Neural progenitor cell (in vitro differentiated cells): ENCODE measurements at regions not wholly inside any gene's neighbourhood (a gene's known extent, or its start where the extent isn't known, plus 50 kb on each side); places are given as distances from the start of the nearest gene placed in this dataset.

Source experiments
- DNase-seq: peaks from one replicate; pipeline ENCODE4 v3.0.0-alpha.2; 2016; ENCODE audit warnings: low spot score
- H2AFZ ChIP-seq: fragments of 200-600 bp; sonication (generic); replicated peaks from 2 replicates; pipeline ENCODE4 v1.6.1; 2016; ENCODE audit warnings: antibody characterized with exemption
- H3F3A ChIP-seq: fragments of 200-600 bp; sonication (generic); 2 replicates; pipeline ENCODE4 v1.6.1; 2016; ENCODE audit warnings: antibody characterized with exemption, low read depth
- H3K27ac ChIP-seq: fragments of 200-600 bp; sonication (generic); 2 replicates; pipeline ENCODE4 v1.5.1; 2016; ENCODE audit warnings: mild to moderate bottlenecking
- H3K27me3 ChIP-seq: fragments of 200-600 bp; sonication (generic); 2 replicates; pipeline ENCODE4 v1.6.1; 2016; ENCODE audit warnings: mild to moderate bottlenecking, moderate library complexity
- H3K36me3 ChIP-seq: fragments of 200-600 bp; sonication (generic); 2 replicates; pipeline ENCODE4 v1.5.1; 2016
- H3K4me1 ChIP-seq: fragments of 200-600 bp; sonication (generic); 2 replicates; pipeline ENCODE4 v1.6.1; 2016; ENCODE audit warnings: mixed run types
- H3K4me2 ChIP-seq: fragments of 200-600 bp; sonication (generic); 2 replicates; pipeline ENCODE4 v1.6.1; 2016
- H3K4me3 ChIP-seq: fragments of 200-600 bp; sonication (generic); 2 replicates; pipeline ENCODE4 v1.5.1; 2016
- H3K79me2 ChIP-seq: fragments of 200-600 bp; sonication (generic); 2 replicates; pipeline ENCODE4 v1.6.1; 2016; ENCODE audit warnings: low read depth
- H3K9ac ChIP-seq: fragments of 200-600 bp; sonication (generic); 2 replicates; pipeline ENCODE4 v1.6.1; 2016
- H3K9me3 ChIP-seq: fragments of 200-600 bp; sonication (generic); 2 replicates; pipeline ENCODE4 v1.5.1; 2016; ENCODE audit warnings: low read depth
- H4K20me1 ChIP-seq: fragments of 200-600 bp; sonication (generic); 2 replicates; pipeline ENCODE4 v1.6.1; 2016; ENCODE audit warnings: low read depth
- H3K27ac Mint-ChIP-seq: 3 replicates; pipeline ENCODE4 v1.8.0; 2021; ENCODE audit warnings: mixed read lengths
- H3K27me3 Mint-ChIP-seq: 2 replicates; pipeline ENCODE4 v1.8.0; 2022; ENCODE audit warnings: low read depth, mild to moderate bottlenecking, inconsistent platforms, moderate library complexity, mixed read lengths; ENCODE audit not compliant: insufficient read depth
- H3K36me3 Mint-ChIP-seq: 3 replicates; pipeline ENCODE4 v1.8.0; 2021; ENCODE audit warnings: mixed read lengths
- H3K4me1 Mint-ChIP-seq: 3 replicates; pipeline ENCODE4 v1.8.0; 2021; ENCODE audit warnings: mixed read lengths
- H3K4me3 Mint-ChIP-seq: 3 replicates; pipeline ENCODE4 v1.8.0; 2021; ENCODE audit warnings: mild to moderate bottlenecking, moderate library complexity, mixed read lengths
- H3K9me3 Mint-ChIP-seq: 3 replicates; pipeline ENCODE4 v1.8.0; 2020; ENCODE audit warnings: mixed read lengths
- CTCF ChIP-seq: fragments of 200-600 bp; sonication (generic); IDR thresholded peaks from 2 replicates; pipeline ENCODE4 v1.5.1; 2017; ENCODE audit warnings: antibody characterized with exemption, mild to moderate bottlenecking
- EZH2 ChIP-seq: fragments of 200-600 bp; sonication (generic); IDR thresholded peaks from 2 replicates; pipeline ENCODE4 v1.6.1; 2017; ENCODE audit warnings: antibody characterized with exemption, mild to moderate bottlenecking, moderate library complexity
- EZH2phosphoT487 ChIP-seq: fragments of 200-600 bp; sonication (generic); IDR thresholded peaks from 2 replicates; pipeline ENCODE4 v1.6.1; 2017; ENCODE audit warnings: antibody characterized with exemption

DNA sequence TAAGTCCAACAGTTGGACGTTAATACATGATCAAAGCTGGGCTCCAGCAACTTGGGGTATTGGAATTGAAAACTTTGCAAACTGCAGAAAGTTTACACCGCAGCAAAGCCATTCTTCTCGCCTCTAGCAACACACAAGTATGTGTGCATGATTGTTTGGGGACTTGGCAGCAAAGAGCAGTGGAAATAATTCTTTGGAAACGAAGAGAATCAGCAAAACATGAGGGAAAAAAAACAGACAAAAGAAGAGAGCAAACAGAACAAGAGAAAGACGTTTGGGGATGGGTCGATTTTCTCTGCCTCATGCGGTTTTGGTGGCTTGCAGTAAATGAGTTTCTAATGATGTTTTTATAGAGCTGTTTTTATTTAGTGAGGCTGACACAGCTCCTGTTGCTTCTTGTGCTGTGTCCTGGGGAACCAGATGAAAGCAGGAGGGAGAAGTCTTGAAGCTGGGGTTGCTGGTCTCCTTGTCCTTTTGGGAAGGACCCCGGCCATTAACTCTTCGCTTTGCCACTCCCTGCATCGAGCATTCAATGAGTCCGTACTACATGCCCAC, 502.9 kb downstream of the GRIN2A start:
- H3K36me3 ChIP-seq, result no peaks in the 10 kb centered on the region
- H3K27me3 ChIP-seq, result no peaks in the 10 kb centered on the region
- H3K4me3 ChIP-seq, result no peak overlapping the region
- no peak for DNase-seq
- H3K27me3 Mint-ChIP-seq, result peaks cover 2% of the 10 kb centered on the region
- H3K27ac Mint-ChIP-seq, result no peak overlapping the region
- H3K4me2 ChIP-seq, result peak overlapping the region; percentile 33
- no peaks in the 10 kb centered on the region for H4K20me1 ChIP-seq
- peaks cover 4% of the 10 kb centered on the region for H3K9me3 ChIP-seq
- H3K36me3 Mint-ChIP-seq, result no peaks in the 10 kb centered on the region
- peaks cover 46% of the 10 kb centered on the region for H3F3A ChIP-seq
- H3K79me2 ChIP-seq, result no peaks in the 10 kb centered on the region
- H3K9me3 Mint-ChIP-seq, result peaks cover 4% of the 10 kb centered on the region
- peaks cover 33% of the 10 kb centered on the region for H3K4me1 Mint-ChIP-seq
- TF ChIP-seq EZH2phosphoT487 (no peak), CTCF (no peak), EZH2 (no peak)
- H3K4me1 ChIP-seq, result peaks cover 47% of the 10 kb centered on the region
- H2AFZ ChIP-seq, result peak overlapping the region; percentile 96
- H3K4me3 Mint-ChIP-seq, result no peak overlapping the region
- H3K9ac ChIP-seq, result no peak overlapping the region
- H3K27ac ChIP-seq, result no peak overlapping the region

DNA sequence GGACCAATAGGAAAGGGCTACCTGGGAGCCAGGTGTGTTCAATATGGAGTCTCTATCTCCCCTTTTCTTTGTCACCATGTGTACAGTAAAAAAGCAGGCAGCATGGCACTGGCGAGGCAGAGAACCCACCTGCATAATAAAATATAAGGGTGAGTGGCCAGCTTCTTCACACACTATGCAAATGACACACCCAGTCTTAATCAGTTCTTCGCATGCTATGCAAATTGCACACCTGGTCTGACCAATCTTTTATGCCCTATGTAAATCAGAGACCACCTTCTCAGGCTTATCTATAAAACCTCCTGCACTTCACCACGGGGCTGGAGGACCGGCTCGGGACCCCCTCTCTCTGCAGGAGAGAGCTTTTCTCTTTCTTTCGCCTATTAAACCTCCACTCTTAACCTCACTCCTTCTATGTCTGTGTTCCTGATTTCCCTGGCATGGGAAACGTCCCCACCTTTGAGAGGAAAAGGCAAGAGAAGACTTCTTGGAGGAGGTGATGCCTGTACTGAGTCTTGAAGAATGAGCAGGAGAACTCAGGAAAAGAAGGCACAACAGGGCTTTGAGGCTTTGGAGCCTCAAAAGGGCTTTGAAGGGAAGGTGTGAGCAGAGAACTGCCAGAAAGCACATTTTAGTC, 502.1 kb downstream of the GRIN2A start:
- DNase-seq, result no peak
- Mint-ChIP-seq H3K27me3 (peaks cover 2% of the 10 kb centered on the region), H3K4me1 (peaks cover 33% of the 10 kb centered on the region), H3K36me3 (no peaks in the 10 kb centered on the region), H3K4me3 (no peak overlapping the region), H3K27ac (no peak overlapping the region), H3K9me3 (peaks cover 4% of the 10 kb centered on the region)
- Histone ChIP-seq H2AFZ (no peak overlapping the region), H4K20me1 (no peaks in the 10 kb centered on the region), H3K27me3 (no peaks in the 10 kb centered on the region), H3K4me3 (no peak overlapping the region), H3K9me3 (peaks cover 4% of the 10 kb centered on the region), H3K27ac (no peak overlapping the region), H3K36me3 (no peaks in the 10 kb centered on the region), H3K4me1 (peaks cover 47% of the 10 kb centered on the region), H3K79me2 (no peaks in the 10 kb centered on the region), H3F3A (peaks cover 46% of the 10 kb centered on the region), H3K4me2 (peak overlapping the region; percentile 24), H3K9ac (no peak overlapping the region)
- no peak for TF ChIP-seq EZH2
- no peak for TF ChIP-seq CTCF

- Mint-ChIP-seq H3K27me3 (peaks cover 2% of the 10 kb centered on the region), H3K4me3 (no peak overlapping the region), H3K27ac (no peak overlapping the region), H3K9me3 (peaks cover 4% of the 10 kb centered on the region), H3K4me1 (peaks cover 33% of the 10 kb centered on the region), H3K36me3 (no peaks in the 10 kb centered on the region)
- H3K9me3 ChIP-seq, result peaks cover 4% of the 10 kb centered on the region
- peaks cover 47% of the 10 kb centered on the region for H3K4me1 ChIP-seq
- no peaks in the 10 kb centered on the region for H4K20me1 ChIP-seq
- DNase-seq, result no peak
- H3K4me2 ChIP-seq, result no peak overlapping the region
- no peak overlapping the region for H3K27ac ChIP-seq
- H3K4me3 ChIP-seq, result no peak overlapping the region
- H3K36me3 ChIP-seq, result no peaks in the 10 kb centered on the region
- TF ChIP-seq EZH2, result no peak
- TF ChIP-seq EZH2phosphoT487, result no peak
- no peak overlapping the region for H3K9ac ChIP-seq
- H2AFZ ChIP-seq, result no peak overlapping the region
- H3K79me2 ChIP-seq, result no peaks in the 10 kb centered on the region
- peaks cover 46% of the 10 kb centered on the region for H3F3A ChIP-seq
- H3K27me3 ChIP-seq, result no peaks in the 10 kb centered on the region
These were observed 501.3 kb downstream of the GRIN2A start for GRCh38 chr16:9680968-9681367.

DNA sequence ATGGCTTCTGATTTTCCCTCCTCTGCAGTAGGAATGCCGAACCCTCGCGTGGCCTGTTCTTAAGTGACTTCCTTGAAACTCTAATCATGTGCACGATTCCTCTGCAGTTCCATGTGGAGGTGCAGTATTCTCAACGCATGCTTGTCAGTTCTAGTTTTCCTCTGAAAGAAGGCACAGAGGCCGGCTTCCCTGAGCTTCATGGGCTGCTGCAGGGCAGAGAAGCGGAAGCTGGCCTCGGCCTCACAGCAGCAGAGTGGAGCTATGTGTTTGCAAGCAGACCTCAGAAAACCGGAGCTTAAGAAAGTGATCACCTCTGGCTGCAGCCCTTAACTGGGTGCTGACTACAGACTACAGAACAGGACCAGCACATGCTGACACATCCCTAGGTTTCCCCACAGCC, 500.7 kb downstream of the GRIN2A start:
- no peaks in the 10 kb centered on the region for H3K36me3 Mint-ChIP-seq
- no peaks in the 10 kb centered on the region for H4K20me1 ChIP-seq
- no peak overlapping the region for H3K27ac Mint-ChIP-seq
- H3K27ac ChIP-seq, result no peak overlapping the region
- H3K9ac ChIP-seq, result no peak overlapping the region
- no peaks in the 10 kb centered on the region for H3K27me3 ChIP-seq
- peaks cover 4% of the 10 kb centered on the region for H3K9me3 ChIP-seq
- no peak overlapping the region for H3K4me3 ChIP-seq
- no peak overlapping the region for H3K4me3 Mint-ChIP-seq
- H3K27me3 Mint-ChIP-seq, result peaks cover 2% of the 10 kb centered on the region
- peak overlapping the region; percentile 77 for H2AFZ ChIP-seq
- peaks cover 33% of the 10 kb centered on the region for H3K4me1 Mint-ChIP-seq
- DNase-seq, result peak; percentile 37
- no peak overlapping the region for H3K4me2 ChIP-seq
- peaks cover 4% of the 10 kb centered on the region for H3K9me3 Mint-ChIP-seq
- H3K4me1 ChIP-seq, result peaks cover 47% of the 10 kb centered on the region
- H3K36me3 ChIP-seq, result no peaks in the 10 kb centered on the region
- no peaks in the 10 kb centered on the region for H3K79me2 ChIP-seq
- no peak for TF ChIP-seq CTCF
- no peak for TF ChIP-seq EZH2
- no peak for TF ChIP-seq EZH2phosphoT487
- H3F3A ChIP-seq, result peaks cover 46% of the 10 kb centered on the region
